ENCODE measurements at regions not wholly inside any gene's neighbourhood (a gene's known extent, or its start where the extent isn't known, plus 50 kb on each side); places are given as distances from the start of the nearest gene placed in this dataset.

GRCh38 chr18:39825485-39826150 lies 2129.4 kb upstream of the PIK3C3 start:
- DNase-seq (ENCODE audit: low read depth in 2 of 2): no peak

DNA sequence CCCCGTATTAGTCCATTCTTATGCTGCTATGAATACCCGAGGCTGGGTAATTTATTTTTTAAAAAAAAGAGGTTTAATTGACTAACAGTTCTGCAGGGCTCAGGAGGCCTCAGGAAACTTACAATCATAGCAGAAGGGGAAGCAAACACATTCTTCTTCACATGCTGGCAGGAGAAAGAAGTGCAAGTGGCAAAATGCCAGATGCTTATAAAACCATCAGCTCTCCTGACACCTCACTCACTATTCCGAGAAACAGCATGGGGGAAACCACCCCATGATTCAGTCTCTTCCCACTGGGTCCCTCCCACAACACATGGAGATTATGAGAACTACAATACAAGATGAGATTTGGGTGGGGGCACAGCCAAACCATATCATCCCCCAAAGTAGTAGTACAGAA lies 2148.5 kb upstream of the PIK3C3 start:
- no peak for DNase-seq (ENCODE audit: low read depth in 2 of 2)

GRCh38 chr18:39805218-39805617 lies 2149.8 kb upstream of the PIK3C3 start:
- no peak for DNase-seq (ENCODE audit: low read depth in 2 of 2)

GRCh38 chr18:39802648-39803229 lies 2152.3 kb upstream of the PIK3C3 start:
- DNase-seq (ENCODE audit: low read depth in 2 of 2): no peak

DNA sequence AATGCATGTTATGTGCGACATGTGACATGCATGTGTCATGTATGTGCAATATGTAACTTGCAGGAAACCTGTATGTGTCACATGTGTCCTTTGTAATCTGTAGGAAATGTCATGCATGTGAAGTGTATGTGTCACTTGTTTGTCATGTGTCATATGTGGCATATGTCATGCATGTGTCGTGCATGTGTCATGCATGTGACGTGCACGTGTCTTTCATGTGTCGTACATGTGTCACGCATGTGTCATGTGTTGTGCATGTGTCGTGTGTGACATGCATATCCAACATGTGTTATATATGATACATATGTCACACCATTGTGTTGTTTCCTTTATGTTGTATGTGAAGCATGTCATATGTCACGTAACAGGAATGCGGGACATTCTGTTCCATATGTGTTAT lies 2153.2 kb upstream of the PIK3C3 start:
- no peak for DNase-seq (ENCODE audit: low read depth in 2 of 2)

DNA sequence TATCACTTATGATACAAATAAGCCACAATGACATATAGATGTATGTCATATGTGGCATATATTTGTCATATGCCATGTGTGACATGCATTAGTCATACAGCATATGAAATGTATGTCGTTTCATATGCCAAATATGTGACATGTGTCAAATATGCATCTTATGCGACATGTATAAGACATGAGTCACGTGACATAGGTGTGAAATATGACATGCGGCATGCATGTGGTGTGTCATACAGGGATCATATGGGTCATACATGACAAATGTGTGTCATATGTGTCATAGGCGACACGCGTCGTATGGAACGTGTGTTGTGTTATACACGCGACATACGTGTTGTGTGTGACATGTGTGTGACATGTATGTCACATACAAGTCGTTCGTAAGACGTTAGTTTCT lies 2154.0 kb upstream of the PIK3C3 start:
- no peak for DNase-seq (ENCODE audit: low read depth in 2 of 2)

- DNase-seq (ENCODE audit: low read depth in 2 of 2): no peak
Observed at GRCh38 chr18:39799006-39799405, 2156.0 kb upstream of the PIK3C3 start.

GRCh38 chr18:39796393-39796792 lies 2158.6 kb upstream of the PIK3C3 start:
- no peak for DNase-seq (ENCODE audit: low read depth in 2 of 2)

DNA sequence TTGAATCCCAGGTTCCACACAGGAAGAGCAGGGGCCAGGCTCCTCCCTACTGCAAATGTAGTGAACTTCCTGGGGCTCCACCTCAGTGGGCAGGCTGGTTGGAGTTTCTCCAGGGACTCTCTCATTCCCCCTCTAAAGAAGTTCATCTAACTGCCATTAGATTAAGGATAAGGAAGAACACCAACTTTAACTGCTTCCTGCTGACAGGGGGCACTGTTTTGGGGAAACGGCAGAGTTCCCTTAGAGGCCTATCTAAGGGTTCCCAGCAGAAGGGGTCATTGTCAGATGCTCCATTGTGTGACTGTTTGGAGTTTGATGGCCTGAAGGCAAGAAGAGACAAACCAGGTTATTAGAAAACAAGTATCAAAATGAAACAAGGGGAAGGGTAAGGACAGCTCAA lies 2159.7 kb upstream of the PIK3C3 start:
- DNase-seq (ENCODE audit: low read depth in 2 of 2): no peak

DNA sequence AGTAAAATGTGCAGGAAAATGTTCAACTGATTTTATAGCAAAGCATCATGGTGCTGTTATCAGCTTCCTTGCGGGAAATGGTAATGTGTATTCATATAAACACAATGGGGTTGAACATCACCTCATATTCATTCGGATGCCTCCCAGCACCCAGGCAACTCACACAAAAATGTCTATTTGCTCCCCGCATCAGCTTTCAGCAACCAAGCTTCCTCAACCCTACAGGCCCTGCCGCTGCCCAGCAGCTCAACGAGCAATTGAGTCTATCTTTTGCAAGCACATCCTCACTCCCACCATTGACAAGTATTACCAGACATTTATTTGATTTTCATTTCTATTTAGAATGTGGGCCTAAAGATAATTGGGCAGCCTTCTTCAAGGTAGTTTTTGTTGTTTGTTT lies 2161.4 kb upstream of the PIK3C3 start:
- no peak for DNase-seq (ENCODE audit: low read depth in 2 of 2)

DNA sequence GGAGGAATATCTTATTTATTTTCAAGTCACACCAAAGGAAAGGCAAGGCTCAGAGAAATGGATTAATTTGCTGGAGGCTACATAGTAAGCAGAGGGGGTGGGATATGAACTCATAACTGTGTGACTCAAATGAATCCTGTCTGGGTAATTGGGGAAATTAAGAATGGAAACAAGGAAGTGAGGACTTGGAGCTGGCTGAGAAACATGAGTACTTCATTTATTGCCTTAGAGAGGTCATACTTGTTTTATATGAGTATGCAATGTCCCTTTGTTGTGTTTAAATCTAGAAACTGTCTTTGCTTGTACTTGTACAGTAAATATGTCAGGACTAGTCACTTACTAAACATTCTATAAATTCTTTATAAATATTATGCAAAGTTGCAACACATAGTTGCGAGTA lies 2166.7 kb upstream of the PIK3C3 start:
- DNase-seq (ENCODE audit: low read depth in 2 of 2): no peak

DNA sequence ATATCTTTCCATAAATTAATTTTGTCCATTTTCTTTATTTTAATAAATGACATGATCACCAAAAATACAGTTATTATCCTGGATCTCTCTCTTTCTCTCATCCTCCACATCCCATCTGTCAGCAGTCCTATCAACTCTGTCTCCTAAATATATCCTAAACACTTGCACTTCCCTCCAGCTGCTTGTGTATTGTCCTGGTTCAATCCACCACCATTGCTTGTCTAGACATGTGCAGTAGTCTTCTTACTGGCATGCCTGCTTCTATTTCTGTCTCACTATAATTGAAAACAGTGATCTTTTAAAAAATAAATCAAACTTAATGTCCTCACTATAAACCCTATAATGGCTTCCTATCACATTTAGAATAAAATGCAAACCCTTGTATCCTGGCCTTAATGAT lies 2168.6 kb upstream of the PIK3C3 start:
- no peak for DNase-seq (ENCODE audit: low read depth in 2 of 2)

- DNase-seq (ENCODE audit: low read depth in 2 of 2): no peak
Observed at GRCh38 chr18:39784541-39784940, 2170.5 kb upstream of the PIK3C3 start.

GRCh38 chr18:39781565-39781964 lies 2173.5 kb upstream of the PIK3C3 start:
- no peak for DNase-seq (ENCODE audit: low read depth in 2 of 2)

DNA sequence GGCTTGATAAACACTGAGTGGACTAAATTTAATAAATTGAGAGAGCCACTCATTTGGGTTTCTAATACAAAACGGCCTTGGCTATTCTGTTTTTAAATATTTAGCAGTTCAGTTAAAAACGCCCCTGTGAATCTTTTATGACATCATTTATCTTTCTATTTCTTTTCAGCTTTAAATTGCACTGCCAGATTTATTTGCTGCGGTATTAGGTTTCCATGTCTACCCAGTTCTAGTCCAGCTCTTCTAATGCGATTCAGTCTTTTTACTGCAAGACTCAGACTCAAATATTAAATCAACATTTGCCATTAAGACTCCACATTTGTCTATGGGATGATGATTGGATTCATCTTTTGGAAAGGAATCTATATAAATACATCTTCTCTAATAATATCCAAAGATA lies 2174.3 kb upstream of the PIK3C3 start:
- no peak for DNase-seq (ENCODE audit: low read depth in 2 of 2)

DNA sequence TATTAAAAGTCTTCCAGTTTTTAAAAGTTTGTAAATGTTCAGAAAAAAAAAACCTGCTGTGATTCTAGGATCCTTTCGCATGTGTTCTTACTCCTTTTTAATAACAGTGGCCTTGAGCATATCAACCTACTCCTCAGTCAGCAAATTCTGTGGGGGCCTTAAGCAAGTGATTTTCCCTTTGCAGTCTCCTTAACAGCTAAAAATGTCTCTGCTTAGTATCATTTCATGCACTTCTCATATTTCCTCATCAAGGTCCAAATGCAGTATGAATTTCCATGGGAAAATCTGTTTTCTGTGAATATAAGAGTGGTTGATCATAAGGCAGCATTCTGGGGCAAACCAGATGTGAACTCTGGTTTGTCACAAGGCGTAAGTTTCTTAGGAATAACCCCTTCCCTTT lies 2175.1 kb upstream of the PIK3C3 start:
- DNase-seq (ENCODE audit: low read depth in 2 of 2): no peak

DNA sequence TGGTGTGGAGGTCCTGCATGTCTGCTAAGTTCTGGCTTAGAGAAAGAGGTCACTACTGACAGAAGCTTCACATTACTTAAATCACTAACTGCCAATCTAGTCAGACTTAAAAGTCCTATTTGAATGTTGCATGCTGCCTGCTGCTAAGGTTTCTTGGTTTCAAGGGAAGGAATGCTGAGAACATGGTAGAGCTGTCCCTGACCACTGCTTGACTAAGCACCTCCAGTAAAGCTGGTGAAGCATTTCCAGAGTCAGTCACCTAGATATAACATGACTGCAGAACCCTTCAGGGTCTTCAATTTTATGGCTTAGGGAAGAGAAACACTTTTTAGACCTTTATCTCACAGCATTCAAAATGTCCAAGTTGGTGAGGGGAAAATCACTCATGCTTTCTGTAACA lies 2178.3 kb upstream of the PIK3C3 start:
- DNase-seq (ENCODE audit: low read depth in 2 of 2): no peak

DNA sequence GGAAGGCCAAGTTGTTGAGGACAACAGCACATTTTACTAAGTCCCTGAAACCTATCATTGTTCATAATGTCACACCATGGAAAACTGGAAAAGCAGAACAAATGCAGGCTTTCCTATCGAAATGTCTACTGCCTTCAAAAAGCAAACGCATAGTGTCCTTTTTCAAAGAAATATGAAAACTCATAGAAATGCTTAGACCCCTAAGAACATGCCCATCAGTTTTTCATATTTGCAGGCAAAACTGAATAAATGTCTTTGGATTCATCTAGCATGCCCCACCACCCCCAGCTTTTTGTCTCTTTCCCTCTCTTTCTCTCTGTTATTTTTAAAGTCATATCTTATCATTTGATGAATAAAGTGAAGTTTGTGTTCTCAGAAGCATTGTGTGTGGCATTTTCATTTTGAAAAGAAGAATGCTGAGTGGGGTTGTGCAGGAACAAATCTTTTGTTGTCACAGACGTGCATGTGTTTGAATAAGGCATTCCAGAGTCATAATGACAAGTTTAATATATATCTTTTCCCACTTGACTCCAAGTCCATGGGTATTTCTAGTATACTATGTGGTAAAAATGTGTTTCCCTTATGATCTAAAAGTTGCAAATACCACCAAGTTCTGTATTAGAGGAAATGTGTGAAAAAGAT lies 2180.0 kb upstream of the PIK3C3 start:
- DNase-seq (ENCODE audit: low read depth in 2 of 2): no peak

DNA sequence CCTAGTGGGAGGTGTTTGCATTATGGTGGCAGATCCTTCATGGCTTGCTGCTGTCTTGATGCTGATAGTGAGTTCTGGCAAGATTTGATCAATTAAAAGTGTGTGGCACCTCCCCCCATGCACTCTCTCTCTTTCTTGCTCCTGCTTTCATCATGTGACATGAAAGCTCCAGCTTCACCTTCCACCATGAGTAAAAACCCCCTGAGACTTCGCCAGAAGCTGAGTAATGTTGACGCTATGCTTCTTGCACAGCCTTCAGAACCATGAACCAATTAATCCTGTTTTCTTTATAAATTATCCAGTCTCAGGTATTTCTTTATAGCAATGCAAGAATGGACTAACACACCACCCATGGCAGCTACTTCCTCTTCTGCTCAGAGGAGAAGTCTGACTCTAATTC lies 2181.4 kb upstream of the PIK3C3 start:
- DNase-seq (ENCODE audit: low read depth in 2 of 2): no peak

DNA sequence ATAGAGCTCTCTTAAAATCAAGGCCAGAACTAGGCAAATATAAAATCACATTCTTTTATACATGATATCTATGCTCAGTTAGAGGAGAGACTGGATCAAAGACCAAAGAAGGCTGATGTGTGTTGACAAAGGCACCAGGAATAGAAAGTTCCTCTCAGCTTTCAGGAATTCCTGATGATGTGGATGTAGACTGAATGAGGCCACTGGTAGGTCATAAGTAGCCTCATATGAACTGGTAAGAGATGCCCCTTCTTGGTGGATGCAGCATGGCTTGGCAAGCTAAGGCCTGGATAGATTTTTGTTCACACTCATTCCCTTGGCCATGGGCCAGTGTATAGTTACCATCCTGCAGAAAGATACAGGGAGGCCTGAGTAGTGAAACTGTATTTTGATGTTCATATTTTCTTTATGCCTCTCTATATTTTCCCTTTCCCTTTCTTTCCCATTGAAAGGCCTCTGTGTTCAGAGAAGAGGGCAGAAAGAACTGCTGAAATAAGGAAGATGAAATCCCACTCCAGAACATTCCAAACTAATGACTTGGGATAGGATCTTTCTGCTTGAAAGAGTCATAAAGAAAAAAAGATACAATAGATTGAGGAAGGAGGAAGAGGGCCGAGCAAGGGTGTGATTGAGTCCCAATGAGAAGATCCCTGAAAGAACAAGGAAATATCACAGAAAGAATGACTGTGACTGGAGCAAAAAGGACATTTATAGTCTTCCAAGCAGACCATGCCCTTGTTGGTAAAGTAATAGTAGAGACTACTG lies 2182.7 kb upstream of the PIK3C3 start:
- no peak for DNase-seq (ENCODE audit: low read depth in 2 of 2)

- DNase-seq (ENCODE audit: low read depth in 2 of 2): no peak
Observed at GRCh38 chr18:39770399-39770798, 2184.6 kb upstream of the PIK3C3 start.

- no peak for DNase-seq (ENCODE audit: low read depth in 2 of 2)
Observed at GRCh38 chr18:39764873-39765272, 2190.2 kb upstream of the PIK3C3 start.

DNA sequence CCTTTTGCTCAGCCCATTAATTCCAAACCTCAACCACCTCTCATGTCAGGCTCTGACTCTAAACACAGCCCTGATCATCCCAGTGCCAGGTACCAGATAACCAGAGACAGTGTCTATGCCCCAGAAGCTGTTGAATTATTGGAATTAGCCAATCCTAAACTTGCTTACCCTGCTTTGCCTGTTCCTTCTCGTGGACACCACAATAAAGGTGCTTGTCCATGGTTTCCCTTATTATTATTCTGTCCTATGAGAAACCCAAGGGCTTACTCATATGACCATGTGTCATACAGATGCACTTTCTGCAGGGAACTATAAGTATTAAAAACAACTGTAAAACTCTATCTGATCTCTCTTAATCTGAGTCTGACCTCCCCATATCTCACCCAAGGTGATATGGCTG lies 2193.8 kb upstream of the PIK3C3 start:
- no peak for DNase-seq (ENCODE audit: low read depth in 2 of 2)

Data from stimulated activated CD4-positive, alpha-beta T cell treated with anti-CD3 and anti-CD28 coated beads, Interleukin-1b, Interleukin-23, amount 100 ng/mL, for 4 hours (primary cell).